ENCODE measurements at regions not wholly inside any gene's neighbourhood (a gene's known extent, or its start where the extent isn't known, plus 50 kb on each side); places are given as distances from the start of the nearest gene placed in this dataset.

DNA sequence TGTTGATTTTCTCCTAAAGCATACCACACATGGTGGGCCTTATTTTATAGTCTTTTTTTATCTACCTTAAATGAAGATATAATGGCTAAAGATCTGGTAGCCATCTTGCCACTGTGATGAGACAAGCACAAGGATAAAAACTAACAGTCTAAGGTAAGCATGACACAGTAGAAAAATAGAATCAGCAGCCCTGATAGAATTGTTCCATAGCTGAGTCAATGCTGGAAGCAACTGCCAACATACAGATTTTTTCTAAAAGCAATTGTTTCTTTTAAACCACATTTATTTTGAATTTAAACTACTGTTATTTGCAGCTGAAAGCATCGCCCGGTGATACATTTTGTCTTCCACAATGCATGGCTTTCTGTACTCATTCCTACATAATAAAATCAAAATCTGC lies 1091.5 kb upstream of the CHAC2 start:
- no peak overlapping the region for H3K9ac ChIP-seq (ENCODE audit: control insufficient read depth, extremely low read depth, insufficient read depth, low read length)
- H3K79me2 ChIP-seq (ENCODE audit: control insufficient read depth, insufficient read depth, low read length), result no peaks in the 10 kb centered on the region
- no peak for DNase-seq (ENCODE audit: low read depth, low spot score)
- H2AFZ ChIP-seq (ENCODE audit: control insufficient read depth, low read length), result no peak overlapping the region
- H4K20me1 ChIP-seq (ENCODE audit: control insufficient read depth, extremely low read depth, insufficient read depth, low read length), result no peaks in the 10 kb centered on the region
- H3K4me3 ChIP-seq (ENCODE audit: control insufficient read depth in 2 of 3, extremely low read depth in 1 of 3, insufficient read depth in 2 of 3, low read depth in 1 of 3, low read length in 3 of 3), result no peak overlapping the region
- no peak overlapping the region for H3K27ac ChIP-seq (ENCODE audit: control insufficient read depth, insufficient read depth, low read length)
- no peak overlapping the region for H3K4me2 ChIP-seq (ENCODE audit: control insufficient read depth, extremely low read depth, insufficient read depth, low read depth, low read length)
- TF ChIP-seq, protein P1, sequence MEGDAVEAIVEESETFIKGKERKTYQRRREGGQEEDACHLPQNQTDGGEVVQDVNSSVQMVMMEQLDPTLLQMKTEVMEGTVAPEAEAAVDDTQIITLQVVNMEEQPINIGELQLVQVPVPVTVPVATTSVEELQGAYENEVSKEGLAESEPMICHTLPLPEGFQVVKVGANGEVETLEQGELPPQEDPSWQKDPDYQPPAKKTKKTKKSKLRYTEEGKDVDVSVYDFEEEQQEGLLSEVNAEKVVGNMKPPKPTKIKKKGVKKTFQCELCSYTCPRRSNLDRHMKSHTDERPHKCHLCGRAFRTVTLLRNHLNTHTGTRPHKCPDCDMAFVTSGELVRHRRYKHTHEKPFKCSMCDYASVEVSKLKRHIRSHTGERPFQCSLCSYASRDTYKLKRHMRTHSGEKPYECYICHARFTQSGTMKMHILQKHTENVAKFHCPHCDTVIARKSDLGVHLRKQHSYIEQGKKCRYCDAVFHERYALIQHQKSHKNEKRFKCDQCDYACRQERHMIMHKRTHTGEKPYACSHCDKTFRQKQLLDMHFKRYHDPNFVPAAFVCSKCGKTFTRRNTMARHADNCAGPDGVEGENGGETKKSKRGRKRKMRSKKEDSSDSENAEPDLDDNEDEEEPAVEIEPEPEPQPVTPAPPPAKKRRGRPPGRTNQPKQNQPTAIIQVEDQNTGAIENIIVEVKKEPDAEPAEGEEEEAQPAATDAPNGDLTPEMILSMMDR (optimal IDR thresholded peaks at IDR 0.05 in 1 of 3, IDR thresholded peaks at IDR 0.05 in 1 of 3, conservative IDR thresholded peaks at IDR 0.05 in 1 of 3; ENCODE audit: extremely low read depth in 1 of 3, insufficient read depth in 2 of 3, low read length in 3 of 3), result no peak
- TF ChIP-seq EZH2 (IDR thresholded peaks at IDR 0.05; ENCODE audit: low read length), result no peak
- H3K36me3 ChIP-seq (ENCODE audit: control insufficient read depth in 2 of 2, extremely low read depth in 1 of 2, insufficient read depth in 2 of 2, low read length in 2 of 2), result no peaks in the 10 kb centered on the region
- no peaks in the 10 kb centered on the region for H3K27me3 ChIP-seq (ENCODE audit: control insufficient read depth, extremely low read depth, insufficient read depth, low read length)
- dilution Hi-C loops (cut with MboI; ENCODE audit: extremely low pct_ligation_motif_present, low sequenced_read_pairs), result no loop called here
- H3K4me1 ChIP-seq (ENCODE audit: control insufficient read depth, extremely low read depth, insufficient read depth, low read length), result no peaks in the 10 kb centered on the region
- no peaks in the 10 kb centered on the region for H3K9me1 ChIP-seq (ENCODE audit: control insufficient read depth, extremely low read depth, insufficient read depth, low read length)
- FAIRE-seq, result no peak
- H3K9me3 ChIP-seq (ENCODE audit: control insufficient read depth, low read depth, low read length), result peaks cover 3% of the 10 kb centered on the region

DNA sequence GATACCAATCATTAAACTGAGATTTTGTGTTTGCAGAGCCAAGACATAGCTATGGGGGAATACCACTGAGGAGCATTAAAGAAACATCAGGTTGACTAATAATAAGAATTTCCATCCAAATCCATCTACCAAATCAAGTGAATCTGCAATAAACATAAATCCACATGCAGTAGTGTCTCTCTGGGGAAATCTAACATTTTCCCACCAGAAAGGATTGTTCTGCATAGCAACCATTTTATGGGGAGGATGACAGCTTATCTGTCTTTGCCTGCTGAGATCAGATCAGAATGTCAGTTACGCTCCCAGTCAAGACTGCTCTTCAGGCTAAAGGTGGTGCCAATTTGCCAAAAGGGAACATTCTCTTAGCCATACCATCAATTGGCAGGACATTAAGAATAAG lies 1098.9 kb upstream of the CHAC2 start:
- Histone ChIP-seq H3K79me2 (ENCODE audit: control insufficient read depth, insufficient read depth, low read length) (no peaks in the 10 kb centered on the region), H3K9me3 (ENCODE audit: control insufficient read depth, low read depth, low read length) (no peaks in the 10 kb centered on the region), H2AFZ (ENCODE audit: control insufficient read depth, low read length) (no peak overlapping the region), H3K9ac (ENCODE audit: control insufficient read depth, extremely low read depth, insufficient read depth, low read length) (no peak overlapping the region), H3K9me1 (ENCODE audit: control insufficient read depth, extremely low read depth, insufficient read depth, low read length) (no peaks in the 10 kb centered on the region), H3K27me3 (ENCODE audit: control insufficient read depth, extremely low read depth, insufficient read depth, low read length) (no peaks in the 10 kb centered on the region), H3K27ac (ENCODE audit: control insufficient read depth, insufficient read depth, low read length) (no peak overlapping the region), H3K4me3 (ENCODE audit: control insufficient read depth in 2 of 3, extremely low read depth in 1 of 3, insufficient read depth in 2 of 3, low read depth in 1 of 3, low read length in 3 of 3) (no peak overlapping the region), H3K36me3 (ENCODE audit: control insufficient read depth in 2 of 2, extremely low read depth in 1 of 2, insufficient read depth in 2 of 2, low read length in 2 of 2) (no peaks in the 10 kb centered on the region), H3K4me2 (ENCODE audit: control insufficient read depth, extremely low read depth, insufficient read depth, low read depth, low read length) (no peak overlapping the region), H3K4me1 (ENCODE audit: control insufficient read depth, extremely low read depth, insufficient read depth, low read length) (no peaks in the 10 kb centered on the region), H4K20me1 (ENCODE audit: control insufficient read depth, extremely low read depth, insufficient read depth, low read length) (no peaks in the 10 kb centered on the region)
- no peak for DNase-seq (ENCODE audit: low read depth, low spot score)
- TF ChIP-seq EZH2 (IDR thresholded peaks at IDR 0.05; ENCODE audit: low read length), result no peak
- TF ChIP-seq, protein P1 (optimal IDR thresholded peaks at IDR 0.05 in 1 of 3, IDR thresholded peaks at IDR 0.05 in 1 of 3, conservative IDR thresholded peaks at IDR 0.05 in 1 of 3; ENCODE audit: extremely low read depth in 1 of 3, insufficient read depth in 2 of 3, low read length in 3 of 3), result no peak
- dilution Hi-C loops (cut with MboI; ENCODE audit: extremely low pct_ligation_motif_present, low sequenced_read_pairs), result no loop called here
- no peak for FAIRE-seq
